Activated naive CD4-positive, alpha-beta T cell treated with anti-CD3 and anti-CD28 coated beads for 36 hours (primary cell): ENCODE measurements at regions not wholly inside any gene's neighbourhood (a gene's known extent, or its start where the extent isn't known, plus 50 kb on each side); places are given as distances from the start of the nearest gene placed in this dataset.

Source experiments
- CTCF ChIA-PET: fragments of 350-600 bp; sonication (Branson Sonifier 250); formaldehyde crosslinking; loops from one replicate; lab custom pipeline; 2021; ENCODE audit warnings: antibody characterized with exemption; lab: Charles Lee
- DNase-seq: peaks from one replicate; pipeline ENCODE4 v3.0.0-alpha.2; 2020
- H3K27ac Mint-ChIP-seq: one replicate; pipeline ENCODE4 v1.8.0; 2021; ENCODE audit warnings: mild to moderate bottlenecking, mixed read lengths
- H3K27me3 Mint-ChIP-seq: one replicate; pipeline ENCODE4 v1.8.0; 2021; ENCODE audit warnings: low read depth, mixed read lengths
- H3K36me3 Mint-ChIP-seq: one replicate; pipeline ENCODE4 v1.8.0; 2021; ENCODE audit warnings: low read depth, mixed read lengths
- H3K4me1 Mint-ChIP-seq: one replicate; pipeline ENCODE4 v1.8.0; 2021; ENCODE audit warnings: low read depth, mixed read lengths
- H3K4me3 Mint-ChIP-seq: one replicate; pipeline ENCODE4 v1.8.0; 2021; ENCODE audit warnings: mild to moderate bottlenecking, moderate library complexity, mixed read lengths
- H3K9me3 Mint-ChIP-seq: one replicate; pipeline ENCODE4 v1.8.0; 2021; ENCODE audit warnings: mixed read lengths
- intact Hi-C: fragments of 100-400 bp; cut with micrococcal nuclease; formaldehyde crosslinking; loops from one replicate; pipeline ENCODE4 v1.15.1; 2023

- no peak overlapping the region for H3K27ac Mint-ChIP-seq
- H3K9me3 Mint-ChIP-seq = no peaks in the 10 kb centered on the region
- H3K27me3 Mint-ChIP-seq = no peaks in the 10 kb centered on the region
- no peaks in the 10 kb centered on the region for H3K36me3 Mint-ChIP-seq
- intact Hi-C loops = no loop called here
- no peak overlapping the region for H3K4me3 Mint-ChIP-seq
- H3K4me1 Mint-ChIP-seq = no peaks in the 10 kb centered on the region
- no peak for DNase-seq
- CTCF ChIA-PET = no interaction called here
Observed at GRCh38 chrX:118189628-118190027, 73.0 kb upstream of the KLHL13 start.

- no peaks in the 10 kb centered on the region for H3K9me3 Mint-ChIP-seq
- H3K36me3 Mint-ChIP-seq = no peaks in the 10 kb centered on the region
- H3K4me1 Mint-ChIP-seq = no peaks in the 10 kb centered on the region
- H3K27me3 Mint-ChIP-seq = no peaks in the 10 kb centered on the region
- intact Hi-C loops = no loop called here
- CTCF ChIA-PET = no interaction called here
- DNase-seq = no peak
- no peak overlapping the region for H3K27ac Mint-ChIP-seq
- H3K4me3 Mint-ChIP-seq = no peak overlapping the region
Observed at GRCh38 chrX:118197730-118198129, 81.1 kb upstream of the KLHL13 start.

- no peaks in the 10 kb centered on the region for H3K9me3 Mint-ChIP-seq
- no peaks in the 10 kb centered on the region for H3K36me3 Mint-ChIP-seq
- H3K27ac Mint-ChIP-seq = no peak overlapping the region
- no peak for DNase-seq
- no peaks in the 10 kb centered on the region for H3K4me1 Mint-ChIP-seq
- intact Hi-C loops = no loop called here
- H3K27me3 Mint-ChIP-seq = no peaks in the 10 kb centered on the region
- H3K4me3 Mint-ChIP-seq = no peak overlapping the region
- CTCF ChIA-PET = no interaction called here
Observed at GRCh38 chrX:118198577-118198976, 82.0 kb upstream of the KLHL13 start.

- no peak overlapping the region for H3K27ac Mint-ChIP-seq
- CTCF ChIA-PET = no interaction called here
- intact Hi-C loops = no loop called here
Observed at GRCh38 chrX:118199997-118200396, 83.4 kb upstream of the KLHL13 start.

GRCh38 chrX:118205421-118206395 is 89.1 kb upstream of the KLHL13 start:
- Mint-ChIP-seq H3K4me3 (no peak overlapping the region), H3K36me3 (no peaks in the 10 kb centered on the region), H3K4me1 (no peaks in the 10 kb centered on the region), H3K27ac (no peak overlapping the region), H3K27me3 (no peaks in the 10 kb centered on the region), H3K9me3 (no peaks in the 10 kb centered on the region)
- CTCF ChIA-PET = no interaction called here
- no peak for DNase-seq
- intact Hi-C loops = no loop called here

More at GRCh38 chrX:118199997-118200396, 83.4 kb upstream of the KLHL13 start:
- H3K4me3 Mint-ChIP-seq = no peak overlapping the region
- H3K4me1 Mint-ChIP-seq = no peaks in the 10 kb centered on the region
- H3K36me3 Mint-ChIP-seq = no peaks in the 10 kb centered on the region
- no peaks in the 10 kb centered on the region for H3K9me3 Mint-ChIP-seq
- no peaks in the 10 kb centered on the region for H3K27me3 Mint-ChIP-seq
- no peak for DNase-seq

GRCh38 chrX:118207831-118208453 is 91.3 kb upstream of the KLHL13 start:
- CTCF ChIA-PET = no interaction called here
- intact Hi-C loops = no loop called here
- no peaks in the 10 kb centered on the region for H3K36me3 Mint-ChIP-seq
- H3K27me3 Mint-ChIP-seq = no peaks in the 10 kb centered on the region
- H3K4me3 Mint-ChIP-seq = no peak overlapping the region
- no peak for DNase-seq
- no peak overlapping the region for H3K27ac Mint-ChIP-seq
- H3K4me1 Mint-ChIP-seq = no peaks in the 10 kb centered on the region
- H3K9me3 Mint-ChIP-seq = no peaks in the 10 kb centered on the region

GRCh38 chrX:118208481-118208880 is 91.9 kb upstream of the KLHL13 start:
- no peaks in the 10 kb centered on the region for H3K36me3 Mint-ChIP-seq
- DNase-seq = no peak
- CTCF ChIA-PET = no interaction called here
- intact Hi-C loops = no loop called here
- H3K27ac Mint-ChIP-seq = no peak overlapping the region
- H3K4me1 Mint-ChIP-seq = no peaks in the 10 kb centered on the region
- no peak overlapping the region for H3K4me3 Mint-ChIP-seq
- H3K27me3 Mint-ChIP-seq = no peaks in the 10 kb centered on the region
- H3K9me3 Mint-ChIP-seq = no peaks in the 10 kb centered on the region

- no peak for DNase-seq
- CTCF ChIA-PET = no interaction called here
- no peaks in the 10 kb centered on the region for H3K36me3 Mint-ChIP-seq
- intact Hi-C loops = no loop called here
- H3K27ac Mint-ChIP-seq = no peak overlapping the region
- H3K9me3 Mint-ChIP-seq = no peaks in the 10 kb centered on the region
- H3K4me1 Mint-ChIP-seq = no peaks in the 10 kb centered on the region
- H3K27me3 Mint-ChIP-seq = no peaks in the 10 kb centered on the region
- H3K4me3 Mint-ChIP-seq = no peak overlapping the region
Observed at GRCh38 chrX:118211891-118212816, 95.5 kb upstream of the KLHL13 start.

- no peaks in the 10 kb centered on the region for H3K9me3 Mint-ChIP-seq
- CTCF ChIA-PET = no interaction called here
- no peaks in the 10 kb centered on the region for H3K36me3 Mint-ChIP-seq
- DNase-seq = no peak
- no peak overlapping the region for H3K4me3 Mint-ChIP-seq
- no peak overlapping the region for H3K27ac Mint-ChIP-seq
- H3K27me3 Mint-ChIP-seq = no peaks in the 10 kb centered on the region
- H3K4me1 Mint-ChIP-seq = no peaks in the 10 kb centered on the region
- intact Hi-C loops = no loop called here
Observed at GRCh38 chrX:118212817-118213183, 96.2 kb upstream of the KLHL13 start.

- Mint-ChIP-seq H3K36me3 (no peaks in the 10 kb centered on the region), H3K4me1 (no peaks in the 10 kb centered on the region), H3K9me3 (no peaks in the 10 kb centered on the region), H3K27me3 (no peaks in the 10 kb centered on the region), H3K27ac (no peak overlapping the region), H3K4me3 (no peak overlapping the region)
- intact Hi-C loops = no loop called here
- CTCF ChIA-PET = no interaction called here
- no peak for DNase-seq
Observed at GRCh38 chrX:118215346-118215745, 98.7 kb upstream of the KLHL13 start.

- Mint-ChIP-seq H3K4me1 (no peaks in the 10 kb centered on the region), H3K4me3 (no peak overlapping the region), H3K9me3 (no peaks in the 10 kb centered on the region), H3K27ac (no peak overlapping the region), H3K27me3 (no peaks in the 10 kb centered on the region), H3K36me3 (no peaks in the 10 kb centered on the region)
- DNase-seq = no peak
- CTCF ChIA-PET = no interaction called here
- intact Hi-C loops = no loop called here
Observed at GRCh38 chrX:118216087-118216486, 99.5 kb upstream of the KLHL13 start.

- CTCF ChIA-PET = no interaction called here
- Mint-ChIP-seq H3K27ac (no peak overlapping the region), H3K36me3 (no peaks in the 10 kb centered on the region), H3K4me3 (no peak overlapping the region), H3K27me3 (no peaks in the 10 kb centered on the region), H3K4me1 (no peaks in the 10 kb centered on the region), H3K9me3 (no peaks in the 10 kb centered on the region)
- intact Hi-C loops = no loop called here
- no peak for DNase-seq
Observed at GRCh38 chrX:118216509-118216908, 99.9 kb upstream of the KLHL13 start.
